Natural killer cell treated with Interleukin-12 subunit alpha and Interleukin-12 subunit beta and Interleukin-15 and Interleukin-18, amount 100 ng/mL, for 72 hours (primary cell): ENCODE measurements at regions not wholly inside any gene's neighbourhood (a gene's known extent, or its start where the extent isn't known, plus 50 kb on each side); places are given as distances from the start of the nearest gene placed in this dataset.

Experiments
- ATAC-seq, 2 donors: fragments of 150-1000 bp; cut with Tn5 transposase in 1 of 2; sonication (Bioruptor Pico), chemical (Tn5 transposase) in 1 of 2; 2 replicates each; pipeline ENCODE4 v1.10.0; 2021
- DNase-seq: peaks from one replicate; pipeline ENCODE4 v3.0.0; 2022; ENCODE audit warnings: low spot score
- H3K27ac Mint-ChIP-seq, 2 donors: 1 replicate in 1 of 2; 2 replicates in 1 of 2; pipeline ENCODE4 v1.8.0; 2022; ENCODE audit warnings: mixed read lengths in 2 of 2, mild to moderate bottlenecking in 1 of 2, moderate library complexity in 1 of 2
- H3K27me3 Mint-ChIP-seq, 2 donors: 1 replicate in 1 of 2; 2 replicates in 1 of 2; pipeline ENCODE4 v1.8.0; 2022; ENCODE audit warnings: mixed read lengths in 2 of 2
- H3K36me3 Mint-ChIP-seq: one replicate; pipeline ENCODE4 v1.8.0; 2022; ENCODE audit warnings: mixed read lengths
- H3K4me1 Mint-ChIP-seq, 2 donors: 1 replicate in 1 of 2; 2 replicates in 1 of 2; pipeline ENCODE4 v1.8.0; 2022; ENCODE audit warnings: low read depth in 2 of 2, mixed read lengths in 2 of 2, mild to moderate bottlenecking in 1 of 2
- H3K4me3 Mint-ChIP-seq: one replicate; pipeline ENCODE4 v1.8.0; 2022; ENCODE audit warnings: mixed read lengths
- H3K9me3 Mint-ChIP-seq: 2 replicates; pipeline ENCODE4 v1.8.0; 2022; ENCODE audit warnings: mixed read lengths

GRCh38 chr2:37458133-37458532 is 113.7 kb downstream of the QPCT start:
- no peak for DNase-seq
- Mint-ChIP-seq H3K4me3 (no peak overlapping the region), H3K36me3 (no peaks in the 10 kb centered on the region), H3K4me1 (peaks cover 43 to 47% of the 10 kb centered on the region in 2 donors), H3K9me3 (peaks cover under 1% of the 10 kb centered on the region), H3K27ac (peak overlapping the region in 1 of 2 donors; percentile 47), H3K27me3 (no peaks in the 10 kb centered on the region)
- ATAC-seq, result no peak

DNA sequence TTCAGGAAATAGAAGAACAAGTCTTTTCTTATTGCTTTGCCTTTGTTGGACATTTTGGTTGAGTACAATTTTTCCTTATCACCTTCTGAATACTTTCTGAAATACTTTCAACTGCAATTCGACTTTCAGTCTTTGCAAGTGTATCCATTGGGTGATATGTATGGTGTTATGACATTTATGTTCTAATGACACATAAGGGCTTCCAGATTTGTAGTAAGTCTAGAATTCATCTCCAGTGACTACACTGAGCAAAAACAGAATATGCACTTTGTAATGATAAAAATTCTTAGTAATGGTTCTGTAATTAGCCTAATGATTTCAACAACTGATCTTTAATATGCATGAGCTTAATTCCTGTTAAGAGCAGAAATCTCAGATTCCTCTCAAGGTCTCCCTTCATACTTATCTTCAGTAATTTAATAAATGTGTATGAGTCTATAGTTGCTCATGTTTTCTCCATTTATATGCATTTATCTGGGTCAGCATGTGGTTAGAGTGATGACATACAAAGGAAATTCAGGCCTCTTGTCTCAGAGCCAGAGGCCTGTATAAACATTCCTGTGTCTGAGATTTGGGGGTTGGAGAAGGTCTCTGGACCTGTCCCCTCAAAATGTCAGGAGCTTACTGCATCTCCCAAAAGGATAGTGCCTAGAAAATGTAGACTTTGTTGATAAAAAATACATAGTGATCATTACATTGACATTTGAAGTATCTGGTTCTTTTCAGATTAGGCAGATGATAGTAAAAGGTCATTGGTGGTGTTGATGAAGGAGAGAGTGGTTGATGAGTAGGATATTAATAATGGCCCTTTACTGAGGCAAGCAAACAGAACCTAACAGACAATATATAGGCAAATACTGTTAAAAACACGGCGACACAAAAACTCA is 114.9 kb downstream of the QPCT start:
- Mint-ChIP-seq H3K4me3 (peak overlapping the region; percentile 53), H3K27me3 (peaks cover 0 to 2% of the 10 kb centered on the region in 2 donors), H3K27ac (peak overlapping the region; percentile 68 to 79), H3K36me3 (no peaks in the 10 kb centered on the region), H3K9me3 (no peaks in the 10 kb centered on the region), H3K4me1 (peaks cover 44% of the 10 kb centered on the region in 2 donors)
- DNase-seq (no peak), ATAC-seq (peak in 1 of 2 donors; percentile 41)

DNA sequence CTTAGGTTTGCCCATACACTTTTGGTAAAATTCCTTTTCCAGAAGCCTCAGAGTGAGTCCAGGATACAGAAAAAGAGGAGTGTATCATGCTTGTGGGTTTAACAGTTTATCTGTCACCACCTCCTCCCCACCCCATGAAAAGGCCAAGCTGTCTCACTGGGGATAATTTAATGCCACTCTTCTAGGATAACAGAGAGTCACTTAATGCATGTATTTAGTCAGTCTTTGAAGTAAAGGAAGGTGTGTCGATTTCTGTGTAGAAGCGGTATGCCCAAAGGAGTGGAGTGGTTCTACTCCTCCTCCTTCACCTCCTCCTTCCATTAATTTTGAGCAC is 116.4 kb downstream of the QPCT start:
- Mint-ChIP-seq H3K4me1 (peaks cover 43 to 44% of the 10 kb centered on the region in 2 donors), H3K9me3 (no peaks in the 10 kb centered on the region), H3K27ac (peak overlapping the region; percentile 68 to 79), H3K4me3 (no peak overlapping the region), H3K36me3 (no peaks in the 10 kb centered on the region), H3K27me3 (peaks cover 0 to 2% of the 10 kb centered on the region in 2 donors)
- ATAC-seq (no peak), DNase-seq (no peak)

DNA sequence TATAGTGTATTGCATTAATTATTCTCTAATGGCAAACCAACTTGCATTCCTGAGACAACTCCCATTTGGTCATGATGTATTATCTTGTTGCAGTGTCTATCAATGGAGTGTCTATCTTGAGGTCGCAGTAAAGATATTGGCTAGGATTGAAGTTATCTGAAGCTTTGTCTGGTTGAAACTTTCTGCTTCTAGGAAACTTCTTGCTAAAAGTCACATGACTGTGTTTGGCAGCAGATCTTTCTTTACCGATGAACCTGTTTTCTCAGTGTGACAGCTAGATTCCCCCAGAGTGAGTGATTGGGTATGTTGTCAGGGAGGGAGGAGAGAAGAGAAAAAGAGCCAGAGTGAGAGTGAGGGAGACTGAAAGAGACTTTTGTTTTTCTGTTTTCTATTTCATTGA is 119.6 kb downstream of the QPCT start:
- Mint-ChIP-seq H3K4me3 (no peak overlapping the region), H3K27ac (no peak overlapping the region), H3K4me1 (peaks cover 24 to 26% of the 10 kb centered on the region in 2 donors), H3K36me3 (no peaks in the 10 kb centered on the region), H3K27me3 (peaks cover 0 to 2% of the 10 kb centered on the region in 2 donors), H3K9me3 (no peaks in the 10 kb centered on the region)
- ATAC-seq, result no peak
- no peak for DNase-seq

GRCh38 chr2:37466533-37467222 is 122.2 kb downstream of the QPCT start:
- no peak for DNase-seq
- H3K36me3 Mint-ChIP-seq, result no peaks in the 10 kb centered on the region
- no peaks in the 10 kb centered on the region for H3K9me3 Mint-ChIP-seq
- H3K4me3 Mint-ChIP-seq, result no peak overlapping the region
- ATAC-seq, result no peak
- peaks cover 0 to 5% of the 10 kb centered on the region in 2 donors for H3K27me3 Mint-ChIP-seq
- H3K27ac Mint-ChIP-seq, result no peak overlapping the region
- H3K4me1 Mint-ChIP-seq, result peaks cover 4 to 5% of the 10 kb centered on the region in 2 donors

GRCh38 chr2:37468170-37468569 is 123.7 kb downstream of the QPCT start:
- no peak for ATAC-seq
- no peak overlapping the region for H3K27ac Mint-ChIP-seq

GRCh38 chr2:37469126-37469525 is 124.7 kb downstream of the QPCT start:
- Mint-ChIP-seq H3K4me3 (no peak overlapping the region), H3K27me3 (peaks cover 0 to 4% of the 10 kb centered on the region in 2 donors), H3K36me3 (no peaks in the 10 kb centered on the region), H3K27ac (no peak overlapping the region), H3K9me3 (no peaks in the 10 kb centered on the region), H3K4me1 (peaks cover 8 to 9% of the 10 kb centered on the region in 2 donors)
- no peak for DNase-seq
- ATAC-seq, result no peak

More at GRCh38 chr2:37468170-37468569, 123.7 kb downstream of the QPCT start:
- H3K36me3 Mint-ChIP-seq, result no peaks in the 10 kb centered on the region
- H3K27me3 Mint-ChIP-seq, result peaks cover 0 to 5% of the 10 kb centered on the region in 2 donors
- DNase-seq, result no peak
- no peaks in the 10 kb centered on the region for H3K9me3 Mint-ChIP-seq
- peaks cover 9 to 10% of the 10 kb centered on the region in 2 donors for H3K4me1 Mint-ChIP-seq
- H3K4me3 Mint-ChIP-seq, result no peak overlapping the region

GRCh38 chr2:37471104-37471503 is 126.7 kb downstream of the QPCT start:
- ATAC-seq (no peak), DNase-seq (no peak)
- H3K27ac Mint-ChIP-seq, result no peak overlapping the region
- no peaks in the 10 kb centered on the region for H3K36me3 Mint-ChIP-seq
- H3K4me3 Mint-ChIP-seq, result no peak overlapping the region
- H3K9me3 Mint-ChIP-seq, result no peaks in the 10 kb centered on the region
- peaks cover 0 to 3% of the 10 kb centered on the region in 2 donors for H3K27me3 Mint-ChIP-seq
- peaks cover 7 to 9% of the 10 kb centered on the region in 2 donors for H3K4me1 Mint-ChIP-seq

DNA sequence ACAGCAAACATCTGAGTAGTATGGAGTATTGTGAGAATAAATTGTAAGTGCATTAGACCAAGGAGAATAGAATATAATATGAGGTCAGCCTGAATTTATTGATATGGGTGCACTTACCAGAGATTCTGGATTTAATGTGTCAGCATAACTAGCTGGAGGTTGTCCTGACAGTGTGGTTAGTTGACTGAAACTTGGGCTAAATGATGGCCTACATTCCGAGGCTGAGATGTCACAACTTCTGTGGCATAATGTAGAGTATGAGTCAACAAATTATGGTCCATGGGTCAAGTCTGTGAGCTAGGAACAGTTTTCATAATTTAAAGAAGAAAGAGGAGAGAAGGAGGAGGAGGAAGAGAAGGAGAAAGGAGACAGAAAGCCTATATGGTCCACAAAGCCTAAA is 127.6 kb downstream of the QPCT start:
- no peak overlapping the region for H3K4me3 Mint-ChIP-seq
- DNase-seq (no peak), ATAC-seq (no peak)
- no peaks in the 10 kb centered on the region for H3K36me3 Mint-ChIP-seq
- no peak overlapping the region for H3K27ac Mint-ChIP-seq
- peaks cover 7 to 9% of the 10 kb centered on the region in 2 donors for H3K4me1 Mint-ChIP-seq
- H3K9me3 Mint-ChIP-seq, result no peaks in the 10 kb centered on the region
- H3K27me3 Mint-ChIP-seq, result peaks cover 0 to 3% of the 10 kb centered on the region in 2 donors

DNA sequence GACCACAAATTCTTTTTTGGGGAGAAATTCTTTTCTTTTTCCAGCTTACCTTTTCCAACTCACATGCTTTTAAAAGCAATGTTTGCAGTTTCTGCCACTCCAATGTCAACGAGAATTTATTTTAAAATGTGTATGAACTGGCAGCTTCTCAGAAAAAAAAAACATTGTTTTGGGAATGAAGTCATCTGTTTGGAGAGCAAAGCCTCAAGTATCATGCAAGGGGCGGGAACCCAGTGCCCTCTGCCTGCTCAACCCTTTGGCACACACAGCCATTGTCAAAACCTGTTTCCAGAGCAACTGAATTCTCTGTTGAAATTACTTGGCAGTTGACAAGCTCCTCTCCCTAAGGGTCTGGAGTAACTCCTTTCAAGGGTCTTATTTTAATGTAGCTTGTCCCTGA is 128.5 kb downstream of the QPCT start:
- no peak for DNase-seq
- H3K9me3 Mint-ChIP-seq, result no peaks in the 10 kb centered on the region
- no peak for ATAC-seq
- peaks cover 0 to 3% of the 10 kb centered on the region in 2 donors for H3K27me3 Mint-ChIP-seq
- H3K36me3 Mint-ChIP-seq, result no peaks in the 10 kb centered on the region
- H3K4me3 Mint-ChIP-seq, result no peak overlapping the region
- no peak overlapping the region for H3K27ac Mint-ChIP-seq
- peaks cover 7 to 9% of the 10 kb centered on the region in 2 donors for H3K4me1 Mint-ChIP-seq

DNA sequence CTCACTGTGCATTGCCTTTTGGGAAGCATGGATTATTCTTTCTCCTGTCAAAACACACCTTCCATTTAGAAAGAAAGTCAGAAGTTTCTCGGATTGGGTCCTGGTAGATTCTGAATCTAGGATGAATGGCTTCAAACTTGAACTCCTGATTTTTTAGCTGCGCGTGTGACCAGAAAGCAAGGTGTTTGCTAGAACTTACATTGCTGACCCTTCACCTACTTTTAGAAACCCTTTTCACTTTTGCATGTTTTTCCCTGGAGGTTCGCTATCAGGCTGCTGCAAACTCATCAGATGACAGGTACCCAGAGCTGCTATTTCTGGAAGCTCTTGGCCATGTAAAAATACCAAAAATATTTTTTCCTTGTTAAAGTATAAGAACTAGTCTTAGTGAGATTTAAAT is 132.0 kb downstream of the QPCT start:
- no peaks in the 10 kb centered on the region for H3K9me3 Mint-ChIP-seq
- no peak overlapping the region for H3K27ac Mint-ChIP-seq
- H3K36me3 Mint-ChIP-seq, result no peaks in the 10 kb centered on the region
- H3K27me3 Mint-ChIP-seq, result no peaks in the 10 kb centered on the region
- no peak for ATAC-seq
- no peak overlapping the region for H3K4me3 Mint-ChIP-seq
- no peak for DNase-seq
- H3K4me1 Mint-ChIP-seq, result peaks cover 5% of the 10 kb centered on the region in 2 donors

DNA sequence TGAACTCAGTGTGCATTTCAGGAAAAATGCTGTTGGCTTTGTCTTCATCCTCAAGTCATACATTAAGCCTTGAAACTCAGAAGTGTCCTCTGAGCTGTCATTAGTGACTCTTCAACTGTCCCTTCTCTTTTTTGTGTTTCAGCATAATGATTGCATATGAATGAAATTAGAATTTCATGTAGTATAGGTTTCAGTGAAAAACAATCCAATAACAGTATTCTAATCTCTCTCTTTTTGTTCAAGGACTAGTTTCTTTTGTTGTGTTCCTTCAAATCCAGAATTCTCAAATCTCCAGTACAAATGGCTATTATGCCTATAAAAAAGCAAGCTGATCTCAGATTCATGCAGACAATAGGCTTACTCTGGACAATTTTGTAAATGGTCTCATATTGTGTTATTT is 133.5 kb downstream of the QPCT start:
- DNase-seq, result no peak
- no peaks in the 10 kb centered on the region for H3K9me3 Mint-ChIP-seq
- H3K36me3 Mint-ChIP-seq, result no peaks in the 10 kb centered on the region
- no peaks in the 10 kb centered on the region for H3K4me1 Mint-ChIP-seq
- no peaks in the 10 kb centered on the region for H3K27me3 Mint-ChIP-seq
- no peak overlapping the region for H3K4me3 Mint-ChIP-seq
- H3K27ac Mint-ChIP-seq, result no peak overlapping the region
- no peak for ATAC-seq

DNA sequence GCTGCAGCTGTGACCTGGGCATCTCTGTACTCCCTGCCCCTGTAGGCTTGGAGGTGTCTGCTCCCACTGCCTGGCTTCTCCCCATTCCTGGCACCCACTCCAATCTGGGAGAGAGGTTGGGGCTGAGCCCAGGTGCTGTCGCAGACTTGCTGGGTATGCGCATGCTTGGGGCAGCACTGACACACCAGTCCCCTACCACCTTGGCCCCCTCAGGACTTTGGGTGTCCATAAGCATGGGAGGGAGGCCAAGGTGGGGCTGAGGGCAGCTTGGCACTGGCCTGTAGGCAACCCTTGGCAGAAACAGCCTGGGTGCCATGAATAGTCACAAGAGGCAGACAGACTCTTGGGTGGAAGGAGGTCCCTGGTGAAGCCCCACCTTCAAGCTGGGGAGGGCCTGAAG is 136.8 kb downstream of the QPCT start:
- H3K36me3 Mint-ChIP-seq, result no peaks in the 10 kb centered on the region
- H3K9me3 Mint-ChIP-seq, result no peaks in the 10 kb centered on the region
- H3K27ac Mint-ChIP-seq, result no peak overlapping the region
- DNase-seq (no peak), ATAC-seq (peak in 1 of 2 donors; percentile 24)
- H3K27me3 Mint-ChIP-seq, result peaks cover 0 to 3% of the 10 kb centered on the region in 2 donors
- no peak overlapping the region for H3K4me3 Mint-ChIP-seq
- no peaks in the 10 kb centered on the region for H3K4me1 Mint-ChIP-seq

DNA sequence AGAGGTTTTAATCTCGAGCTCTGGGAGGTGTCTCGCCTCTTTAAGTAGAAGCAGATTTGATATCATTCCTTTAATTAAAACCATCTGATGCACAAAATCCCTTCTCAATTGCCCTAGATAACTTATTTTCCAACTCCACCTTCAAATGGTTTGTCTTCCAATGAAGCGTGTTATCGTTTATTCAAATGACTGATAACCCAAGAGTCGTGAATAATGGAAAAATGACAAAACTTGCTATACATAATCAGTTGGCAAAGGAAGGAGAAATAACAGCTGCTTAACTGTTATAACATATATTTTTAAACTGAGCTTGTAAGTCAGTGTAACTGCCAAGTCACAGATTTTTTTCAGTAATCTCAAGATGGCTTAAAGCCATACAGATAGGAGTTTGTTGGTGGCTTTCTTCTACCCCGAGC is 144.6 kb downstream of the QPCT start:
- no peak overlapping the region for H3K27ac Mint-ChIP-seq
- H3K27me3 Mint-ChIP-seq, result peaks cover 0 to 6% of the 10 kb centered on the region in 2 donors
- H3K4me1 Mint-ChIP-seq, result no peaks in the 10 kb centered on the region
- H3K36me3 Mint-ChIP-seq, result no peaks in the 10 kb centered on the region
- ATAC-seq (no peak), DNase-seq (no peak)
- no peaks in the 10 kb centered on the region for H3K9me3 Mint-ChIP-seq
- H3K4me3 Mint-ChIP-seq, result no peak overlapping the region
